ENCODE measurements at regions not wholly inside any gene's neighbourhood (a gene's known extent, or its start where the extent isn't known, plus 50 kb on each side); places are given as distances from the start of the nearest gene placed in this dataset.

DNA sequence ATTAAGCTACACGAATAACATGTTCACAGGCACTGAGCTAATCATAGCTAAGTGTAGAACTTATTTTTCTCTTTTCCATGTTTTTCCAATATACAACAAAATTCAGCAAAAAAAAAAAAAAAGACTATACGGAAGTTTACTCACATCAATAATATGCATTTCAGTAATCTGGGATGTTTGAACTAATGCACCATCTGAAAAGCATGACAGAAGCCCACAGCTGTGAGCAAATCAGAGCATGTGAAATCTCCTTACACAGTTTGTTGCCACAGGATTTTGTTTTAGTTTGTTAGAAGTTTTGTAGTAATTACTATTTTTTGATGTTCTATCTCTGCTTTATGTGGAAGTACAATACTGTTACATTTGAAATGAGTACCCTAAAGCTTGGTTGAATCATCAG, 1051.7 kb downstream of the TTLL7 start:
- no peak for TF ChIP-seq POLR2A (IDR thresholded peaks at IDR 0.05; ENCODE audit: low read depth, low read length)
- no peak for TF ChIP-seq POLR2AphosphoS5 (IDR thresholded peaks at IDR 0.05; ENCODE audit: low read depth, low read length)
- no peak for TF ChIP-seq TAF1 (IDR thresholded peaks at IDR 0.05; ENCODE audit: borderline replicate concordance, low read depth, low read length)
